Gastrocnemius medialis (tissue), 4 donors: ENCODE measurements at regions not wholly inside any gene's neighbourhood (a gene's known extent, or its start where the extent isn't known, plus 50 kb on each side); places are given as distances from the start of the nearest gene placed in this dataset.
"Not testable (repeated sequence)": the region's sequence is repeated elsewhere in the genome, so short reads cannot be mapped to it uniquely, and the experiment has no call there.

Source experiments
- ATAC-seq, 2 donors: fragments of 150-250 bp; one replicate each; pipeline ENCODE4 v1.9.1; 2016
- DNase-seq, 2 donors: peaks; one replicate each; pipeline ENCODE4 v3.0.0-alpha.2; 2019
- H3K27ac ChIP-seq, 4 donors: fragments of 200-600 bp; sonication (generic); 1 replicate in 1 of 4; 2 replicates in 3 of 4; pipeline ENCODE4 v1.5.1; 2016 to 2018; ENCODE audit warnings: mild to moderate bottlenecking in 2 of 4, moderate library complexity in 1 of 4
- H3K27me3 ChIP-seq, 3 donors: fragments of 200-600 bp; sonication (generic) in 2 of 3; 1 replicate in 1 of 3; 2 replicates in 2 of 3; pipeline versions ENCODE4 v1.5.1 to v1.6.0; 2016 to 2019; ENCODE audit warnings: mild to moderate bottlenecking in 1 of 3, moderate library complexity in 1 of 3
- H3K36me3 ChIP-seq, 2 donors: fragments of 200-600 bp; sonication (generic) in 1 of 2; one replicate each; pipeline ENCODE4 v1.5.1; 2017 to 2018
- H3K4me1 ChIP-seq, 2 donors: fragments of 200-600 bp; sonication (generic) in 1 of 2; one replicate each; pipeline ENCODE4 v1.5.1; 2016 to 2017; ENCODE audit warnings: mild to moderate bottlenecking in 2 of 2
- H3K4me3 ChIP-seq, 4 donors: fragments of 200-600 bp; sonication (generic) in 3 of 4; 1 replicate in 1 of 4; 2 replicates in 3 of 4; pipeline ENCODE4 v1.5.1; 2016 to 2019; ENCODE audit warnings: mild to moderate bottlenecking in 2 of 4
- H3K9me3 ChIP-seq, 3 donors: fragments of 200-600 bp; sonication (generic) in 2 of 3; 1 replicate in 1 of 3; 2 replicates in 2 of 3; pipeline ENCODE4 v1.5.1; 2016 to 2019
- POLR2A ChIP-seq, 2 donors: fragments of 450-650 bp; IDR thresholded peaks; one replicate each; pipeline ENCODE4 v1.6.1; 2017; ENCODE audit warnings: antibody characterized with exemption in 2 of 2, mild to moderate bottlenecking in 2 of 2, moderate library complexity in 2 of 2
- in situ Hi-C, 4 donors: fragments of 200-750 bp; cut with MboI; loops; one replicate each; pipeline versions ENCODE4 v1.15.0 to v1.8.0; 2017; ENCODE audit warnings: low sequenced_read_pairs in 4 of 4
- intact Hi-C: fragments of 100-400 bp; cut with DNase I; formaldehyde crosslinking; loops from one replicate; pipeline ENCODE4 v1.15.1; 2023; ENCODE audit warnings: low total_unique reads
- TF ChIP-seq, protein P1 (sequence below), 5 experiments: fragments of 450-650 bp in 3 of 5; fragments of 200-600 bp in 2 of 5; sonication (generic) in 2 of 5; IDR thresholded peaks in 4 of 5; conservative IDR thresholded peaks in 1 of 5; 1 replicate in 4 of 5; 2 replicates in 1 of 5; pipeline ENCODE4 v1.5.1; 2016 to 2019; ENCODE audit warnings: antibody characterized with exemption in 5 of 5, mild to moderate bottlenecking in 3 of 5, moderate library complexity in 3 of 5

DNA sequence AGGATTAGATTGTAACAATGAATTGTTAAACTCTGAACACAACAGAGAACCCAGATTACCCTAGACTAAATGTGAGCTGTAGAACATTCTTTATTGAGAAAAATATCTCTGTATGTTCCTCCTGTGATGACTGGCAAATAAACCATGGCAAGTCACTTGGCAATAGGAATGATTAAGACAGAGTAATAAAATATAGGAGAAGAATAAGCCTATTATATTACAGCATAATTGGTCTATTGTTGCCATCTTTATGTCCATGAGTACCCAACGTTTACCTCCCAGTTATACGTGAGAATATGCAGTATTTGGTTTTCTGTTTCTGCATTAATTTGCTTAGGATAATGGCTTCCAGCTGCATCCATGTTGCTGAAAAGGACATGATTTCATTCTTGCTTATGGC lies 211.2 kb upstream of the AVPR1A start:
- Histone ChIP-seq H3K27ac (no peak overlapping the region), H3K4me1 (no peaks in the 10 kb centered on the region), H3K4me3 (no peak overlapping the region), H3K9me3 (no peaks in the 10 kb centered on the region), H3K27me3 (no peaks in the 10 kb centered on the region), H3K36me3 (no peaks in the 10 kb centered on the region)
- ATAC-seq (no peak), DNase-seq (no peak)
- intact Hi-C loops (no loop called here), in situ Hi-C loops (no loop called here)
- TF ChIP-seq POLR2A (IDR thresholded peaks at IDR 0.05), result no peak
- TF ChIP-seq, protein P1, sequence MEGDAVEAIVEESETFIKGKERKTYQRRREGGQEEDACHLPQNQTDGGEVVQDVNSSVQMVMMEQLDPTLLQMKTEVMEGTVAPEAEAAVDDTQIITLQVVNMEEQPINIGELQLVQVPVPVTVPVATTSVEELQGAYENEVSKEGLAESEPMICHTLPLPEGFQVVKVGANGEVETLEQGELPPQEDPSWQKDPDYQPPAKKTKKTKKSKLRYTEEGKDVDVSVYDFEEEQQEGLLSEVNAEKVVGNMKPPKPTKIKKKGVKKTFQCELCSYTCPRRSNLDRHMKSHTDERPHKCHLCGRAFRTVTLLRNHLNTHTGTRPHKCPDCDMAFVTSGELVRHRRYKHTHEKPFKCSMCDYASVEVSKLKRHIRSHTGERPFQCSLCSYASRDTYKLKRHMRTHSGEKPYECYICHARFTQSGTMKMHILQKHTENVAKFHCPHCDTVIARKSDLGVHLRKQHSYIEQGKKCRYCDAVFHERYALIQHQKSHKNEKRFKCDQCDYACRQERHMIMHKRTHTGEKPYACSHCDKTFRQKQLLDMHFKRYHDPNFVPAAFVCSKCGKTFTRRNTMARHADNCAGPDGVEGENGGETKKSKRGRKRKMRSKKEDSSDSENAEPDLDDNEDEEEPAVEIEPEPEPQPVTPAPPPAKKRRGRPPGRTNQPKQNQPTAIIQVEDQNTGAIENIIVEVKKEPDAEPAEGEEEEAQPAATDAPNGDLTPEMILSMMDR (IDR thresholded peaks at IDR 0.05 in 4 of 5, conservative IDR thresholded peaks at IDR 0.05 in 1 of 5), result no peak

- intact Hi-C loops, result no loop called here
- ATAC-seq (no peak), DNase-seq (no peak)
- Histone ChIP-seq H3K36me3 (no peaks in the 10 kb centered on the region), H3K4me1 (no peaks in the 10 kb centered on the region), H3K4me3 (no peak overlapping the region), H3K27me3 (no peaks in the 10 kb centered on the region), H3K9me3 (no peaks in the 10 kb centered on the region), H3K27ac (no peak overlapping the region)
- TF ChIP-seq POLR2A (IDR thresholded peaks at IDR 0.05), result no peak
- TF ChIP-seq, protein P1 (IDR thresholded peaks at IDR 0.05 in 4 of 5, conservative IDR thresholded peaks at IDR 0.05 in 1 of 5), result no peak
- in situ Hi-C loops, result no loop called here
Measured at GRCh38 chr12:63354969-63355368, 204.0 kb upstream of the AVPR1A start.

DNA sequence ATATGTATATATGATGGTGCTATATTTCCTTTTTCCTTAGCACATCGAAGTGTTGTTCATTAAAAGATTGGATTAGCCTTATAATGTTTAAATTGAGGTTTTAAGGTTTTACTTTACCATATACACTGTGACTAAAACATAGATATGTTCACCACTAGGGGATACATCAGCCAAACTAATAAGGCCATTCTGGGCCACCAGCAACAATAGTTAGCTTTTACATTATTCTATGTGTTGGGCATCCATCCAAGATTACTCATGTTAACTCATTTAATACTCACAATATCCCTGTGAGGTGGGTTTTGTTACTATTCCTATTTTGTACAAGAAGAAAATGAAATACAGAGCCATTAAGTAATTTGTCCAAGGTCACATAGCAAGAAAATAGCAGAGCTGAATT lies 202.6 kb upstream of the AVPR1A start:
- Histone ChIP-seq H3K36me3 (no peaks in the 10 kb centered on the region), H3K4me1 (no peaks in the 10 kb centered on the region), H3K4me3 (no peak overlapping the region), H3K27ac (no peak overlapping the region), H3K27me3 (no peaks in the 10 kb centered on the region), H3K9me3 (no peaks in the 10 kb centered on the region)
- in situ Hi-C loops, result no loop called here
- no peak for TF ChIP-seq POLR2A (IDR thresholded peaks at IDR 0.05)
- TF ChIP-seq, protein P1 (IDR thresholded peaks at IDR 0.05 in 4 of 5, conservative IDR thresholded peaks at IDR 0.05 in 1 of 5), result no peak
- ATAC-seq (no peak), DNase-seq (no peak)
- intact Hi-C loops, result no loop called here

GRCh38 chr12:63351370-63351769 lies 200.4 kb upstream of the AVPR1A start:
- H3K27ac ChIP-seq, result no peak overlapping the region
- DNase-seq (no peak), ATAC-seq (no peak)
- no peaks in the 10 kb centered on the region for H3K9me3 ChIP-seq
- H3K27me3 ChIP-seq, result no peaks in the 10 kb centered on the region
- intact Hi-C loops (no loop called here), in situ Hi-C loops (no loop called here)
- H3K4me1 ChIP-seq, result no peaks in the 10 kb centered on the region
- no peak for TF ChIP-seq POLR2A (IDR thresholded peaks at IDR 0.05)
- TF ChIP-seq, protein P1 (IDR thresholded peaks at IDR 0.05 in 4 of 5, conservative IDR thresholded peaks at IDR 0.05 in 1 of 5), result no peak
- no peak overlapping the region for H3K4me3 ChIP-seq
- no peaks in the 10 kb centered on the region for H3K36me3 ChIP-seq

GRCh38 chr12:63348556-63348955 lies 197.6 kb upstream of the AVPR1A start:
- no peak for TF ChIP-seq POLR2A (IDR thresholded peaks at IDR 0.05)
- TF ChIP-seq, protein P1 (IDR thresholded peaks at IDR 0.05 in 4 of 5, conservative IDR thresholded peaks at IDR 0.05 in 1 of 5), result no peak
- Histone ChIP-seq H3K4me3 (no peak overlapping the region), H3K27me3 (no peaks in the 10 kb centered on the region), H3K36me3 (no peaks in the 10 kb centered on the region), H3K4me1 (no peaks in the 10 kb centered on the region), H3K27ac (no peak overlapping the region), H3K9me3 (no peaks in the 10 kb centered on the region)
- DNase-seq (no peak), ATAC-seq (no peak)
- in situ Hi-C loops, result no loop called here
- intact Hi-C loops, result no loop called here

DNA sequence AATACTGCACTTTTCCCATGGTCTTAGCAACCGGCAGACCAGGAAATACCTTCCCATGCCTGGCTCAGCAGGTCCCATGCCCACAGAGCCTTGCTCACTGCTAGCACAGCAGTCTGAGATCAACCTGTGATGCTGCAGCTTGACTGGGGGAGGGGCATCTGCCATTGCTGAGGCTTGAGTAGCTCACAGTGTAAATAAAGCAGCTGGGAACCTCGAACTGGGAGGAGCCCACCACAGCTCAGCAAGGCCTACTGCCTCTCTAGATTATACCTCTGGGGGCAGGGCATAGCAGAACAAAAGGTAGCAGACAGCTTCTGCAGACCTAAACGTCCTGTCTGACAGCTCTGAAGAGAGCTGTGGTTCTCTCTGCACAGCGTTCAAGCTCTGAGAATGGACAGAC lies 186.2 kb upstream of the AVPR1A start:
- H3K27me3 ChIP-seq, in situ Hi-C loops, H3K27ac ChIP-seq, H3K36me3 ChIP-seq, ATAC-seq, H3K4me3 ChIP-seq, DNase-seq, H3K4me1 ChIP-seq, intact Hi-C loops, H3K9me3 ChIP-seq: not testable (repeated sequence)
